Astrocyte of the cerebellum (primary cell): ENCODE measurements at regions not wholly inside any gene's neighbourhood (a gene's known extent, or its start where the extent isn't known, plus 50 kb on each side); places are given as distances from the start of the nearest gene placed in this dataset.

Experiments used
- DNase-seq: peaks from one replicate; pipeline ENCODE4 v3.0.0-alpha.2; 2011; ENCODE audit warnings: low read depth
- H3K4me3 ChIP-seq: 2 replicates; pipeline ENCODE4 v1.5.1; 2011; ENCODE audit warnings: mild to moderate bottlenecking, low read depth, low read length, moderate library complexity
- in situ Hi-C: cut with HindIII; loops from 2 replicates; pipeline ENCODE4 v1.10.0; 2017; ENCODE audit warnings: low sequenced_read_pairs
- TF ChIP-seq, protein P1 (sequence below): IDR thresholded peaks from 2 replicates; pipeline ENCODE4 v1.5.1; 2012; ENCODE audit warnings: low read length, low read depth, moderate library complexity, mild to moderate bottlenecking; ENCODE audit errors: missing control alignments

DNA sequence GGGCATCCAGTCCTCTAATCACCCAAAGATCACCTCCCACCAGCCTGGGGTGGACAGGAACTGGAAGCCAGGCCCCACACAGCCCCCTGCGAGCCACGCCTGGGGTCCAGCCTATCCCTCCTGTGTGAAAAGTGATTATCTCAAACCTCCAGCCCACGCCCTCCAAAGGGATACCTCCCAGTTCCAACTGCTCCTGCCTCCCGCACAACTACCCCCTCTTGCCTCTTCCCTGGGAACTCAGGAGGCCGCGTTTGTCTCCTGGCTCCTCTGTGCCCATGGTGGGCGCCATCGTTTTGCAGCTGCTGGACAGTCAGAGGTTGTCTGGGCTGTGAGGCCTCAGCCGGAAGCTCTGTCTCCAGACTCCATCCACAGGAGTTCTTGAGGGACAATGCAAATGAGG, 305.9 kb downstream of the AJAP1 start:
- DNase-seq: no peak
- TF ChIP-seq, protein P1, sequence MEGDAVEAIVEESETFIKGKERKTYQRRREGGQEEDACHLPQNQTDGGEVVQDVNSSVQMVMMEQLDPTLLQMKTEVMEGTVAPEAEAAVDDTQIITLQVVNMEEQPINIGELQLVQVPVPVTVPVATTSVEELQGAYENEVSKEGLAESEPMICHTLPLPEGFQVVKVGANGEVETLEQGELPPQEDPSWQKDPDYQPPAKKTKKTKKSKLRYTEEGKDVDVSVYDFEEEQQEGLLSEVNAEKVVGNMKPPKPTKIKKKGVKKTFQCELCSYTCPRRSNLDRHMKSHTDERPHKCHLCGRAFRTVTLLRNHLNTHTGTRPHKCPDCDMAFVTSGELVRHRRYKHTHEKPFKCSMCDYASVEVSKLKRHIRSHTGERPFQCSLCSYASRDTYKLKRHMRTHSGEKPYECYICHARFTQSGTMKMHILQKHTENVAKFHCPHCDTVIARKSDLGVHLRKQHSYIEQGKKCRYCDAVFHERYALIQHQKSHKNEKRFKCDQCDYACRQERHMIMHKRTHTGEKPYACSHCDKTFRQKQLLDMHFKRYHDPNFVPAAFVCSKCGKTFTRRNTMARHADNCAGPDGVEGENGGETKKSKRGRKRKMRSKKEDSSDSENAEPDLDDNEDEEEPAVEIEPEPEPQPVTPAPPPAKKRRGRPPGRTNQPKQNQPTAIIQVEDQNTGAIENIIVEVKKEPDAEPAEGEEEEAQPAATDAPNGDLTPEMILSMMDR: no peak
- H3K4me3 ChIP-seq: no peak overlapping the region
- in situ Hi-C loops: no loop called here

DNA sequence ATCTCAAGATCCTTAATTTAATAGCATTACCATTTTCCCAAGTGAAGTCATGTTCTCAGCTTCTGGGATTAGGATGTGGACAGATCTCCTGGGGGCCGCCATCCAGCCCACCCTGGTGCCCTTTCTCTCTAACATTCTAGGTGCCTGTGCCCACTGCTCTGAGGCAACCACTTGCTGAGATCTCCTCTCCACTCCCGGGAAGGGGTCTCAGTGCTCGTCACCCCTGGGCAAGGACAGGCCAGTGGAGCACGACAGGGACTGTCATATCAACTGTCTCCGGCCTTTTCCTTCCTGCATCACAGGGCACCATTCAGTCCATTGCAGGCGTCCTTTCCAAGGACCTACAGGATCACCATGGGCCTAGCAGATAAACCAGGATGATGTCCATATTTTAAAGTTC, 304.8 kb downstream of the AJAP1 start:
- no peak overlapping the region for H3K4me3 ChIP-seq
- TF ChIP-seq, protein P1: no peak
- DNase-seq: no peak
- in situ Hi-C loops: no loop called here

DNA sequence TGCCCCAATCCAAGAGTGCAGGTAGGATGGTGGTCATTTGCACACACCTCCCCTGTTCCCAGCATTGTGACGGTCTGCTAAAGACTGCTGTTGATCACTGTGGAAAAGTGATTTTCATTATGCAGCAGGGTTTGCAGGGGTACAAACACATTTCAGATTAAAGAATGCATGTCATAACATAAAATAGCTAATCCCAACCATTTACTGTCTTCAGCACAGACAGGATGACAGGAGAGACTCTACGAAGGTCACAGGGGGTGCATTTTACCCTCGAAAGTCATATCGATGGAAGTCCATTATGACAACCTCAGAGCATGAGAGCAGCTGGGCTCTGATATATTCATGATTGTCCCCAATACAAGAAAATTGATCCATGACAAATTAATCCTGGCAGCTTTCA, 302.6 kb downstream of the AJAP1 start:
- in situ Hi-C loops: no loop called here
- TF ChIP-seq, protein P1: no peak
- DNase-seq: no peak
- no peak overlapping the region for H3K4me3 ChIP-seq

DNA sequence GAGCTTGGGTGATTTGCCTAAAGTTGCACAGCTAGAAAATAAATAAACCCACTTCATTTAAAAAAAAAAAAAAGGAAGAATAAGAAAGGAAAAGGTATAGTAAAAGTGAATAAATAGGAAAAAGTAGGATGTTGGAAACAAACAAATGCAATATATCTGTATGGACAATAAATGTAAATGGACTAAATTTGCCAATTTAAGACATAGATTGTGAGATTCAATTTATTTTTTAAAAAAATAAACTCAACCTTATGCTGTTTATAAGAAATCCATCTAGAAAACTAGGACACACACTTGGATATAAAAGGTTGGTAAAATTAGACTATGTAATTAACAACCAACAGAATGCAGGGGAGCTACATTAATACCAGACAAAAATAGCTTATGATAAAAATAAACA, 300.0 kb downstream of the AJAP1 start:
- DNase-seq: no peak
- H3K4me3 ChIP-seq: no peak overlapping the region
- in situ Hi-C loops: no loop called here
- TF ChIP-seq, protein P1: no peak

DNA sequence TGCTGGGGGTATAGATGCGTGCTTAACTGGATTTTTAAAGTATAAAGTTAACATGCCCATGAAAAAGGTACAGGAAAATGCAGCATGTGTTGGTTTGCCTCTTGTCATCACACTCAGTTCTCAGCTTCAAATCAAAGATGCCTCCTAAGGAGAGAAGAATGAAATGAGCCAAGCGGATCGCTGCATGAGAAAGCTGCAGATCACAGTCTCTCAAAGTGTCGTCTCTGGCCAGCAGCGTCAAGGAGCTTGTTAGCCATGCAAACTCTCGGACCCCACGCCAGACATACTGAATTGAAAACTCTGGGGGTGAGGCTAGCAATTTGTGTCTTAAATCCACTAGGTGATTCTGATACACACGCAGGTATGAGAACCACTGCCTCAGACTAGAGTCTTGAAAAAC, 297.2 kb downstream of the AJAP1 start:
- no peak overlapping the region for H3K4me3 ChIP-seq
- TF ChIP-seq, protein P1: no peak
- in situ Hi-C loops: no loop called here
- no peak for DNase-seq

DNA sequence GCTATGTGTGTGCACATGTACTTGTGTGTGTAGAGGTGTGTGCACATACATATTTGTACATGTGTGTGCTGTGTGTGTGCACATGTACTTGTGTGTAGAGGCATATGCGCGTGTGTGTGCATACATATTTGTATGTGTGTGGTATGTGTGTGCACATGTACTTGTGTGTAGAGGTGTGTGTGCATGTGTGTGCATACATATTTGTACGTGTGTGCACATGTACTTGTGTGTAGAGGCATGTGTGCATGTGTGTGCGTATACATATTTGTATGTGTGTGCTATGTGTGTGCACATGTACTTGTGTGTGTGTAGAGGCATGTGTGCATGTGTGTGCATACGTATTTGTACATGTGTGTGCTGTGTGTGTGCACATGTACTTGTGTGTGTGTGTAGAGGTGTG, 291.9 kb downstream of the AJAP1 start:
- H3K4me3 ChIP-seq: no peak overlapping the region
- TF ChIP-seq, protein P1: no peak
- DNase-seq: no peak
- in situ Hi-C loops: no loop called here

DNA sequence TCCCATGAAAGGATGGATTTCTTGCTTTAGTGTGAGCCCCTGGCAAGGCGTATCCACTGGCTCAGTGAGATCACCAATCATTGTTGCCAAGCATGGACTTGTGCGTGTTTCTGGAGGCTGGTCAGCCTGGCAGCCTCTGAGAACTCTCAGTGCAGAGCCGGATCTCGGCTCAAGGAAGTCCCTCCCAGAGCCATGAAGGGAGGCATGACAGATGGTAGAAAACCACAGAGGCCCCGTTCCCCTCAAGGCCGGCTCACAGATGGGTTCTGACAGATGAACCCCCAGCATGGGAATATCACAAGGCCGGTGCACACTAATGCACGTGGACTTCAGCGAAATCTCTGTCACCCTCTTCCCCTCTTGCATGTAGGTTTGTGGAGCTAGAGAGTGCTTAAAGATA, 290.5 kb downstream of the AJAP1 start:
- H3K4me3 ChIP-seq: no peak overlapping the region
- in situ Hi-C loops: no loop called here
- DNase-seq: no peak
- TF ChIP-seq, protein P1: no peak
